Fibroblast of the aortic adventitia (primary cell): ENCODE measurements at regions not wholly inside any gene's neighbourhood (a gene's known extent, or its start where the extent isn't known, plus 50 kb on each side); places are given as distances from the start of the nearest gene placed in this dataset.

Experiments used
- DNase-seq: peaks from one replicate; pipeline ENCODE4 v3.0.0-alpha.2; 2010; ENCODE audit warnings: low read depth
- H3K4me3 ChIP-seq: 2 replicates; pipeline ENCODE4 v1.5.1; 2011; ENCODE audit warnings: low read depth, mild to moderate bottlenecking, control low read depth, low read length, moderate library complexity
- CTCF ChIP-seq: IDR thresholded peaks from 2 replicates; pipeline ENCODE4 v1.5.1; 2011; ENCODE audit warnings: mild to moderate bottlenecking, low read length, control low read depth, inconsistent platforms; ENCODE audit not compliant: insufficient read depth

GRCh38 chr18:79583984-79584401 lies 95.6 kb upstream of the CTDP1 start:
- no peak overlapping the region for H3K4me3 ChIP-seq
- TF ChIP-seq CTCF: no peak
- DNase-seq: no peak

- no peak overlapping the region for H3K4me3 ChIP-seq
- no peak for TF ChIP-seq CTCF
- DNase-seq: no peak
Measured at GRCh38 chr18:79584491-79585394, 94.9 kb upstream of the CTDP1 start.

GRCh38 chr18:79585395-79586370 lies 93.9 kb upstream of the CTDP1 start:
- TF ChIP-seq CTCF: no peak
- no peak for DNase-seq

GRCh38 chr18:79586436-79587225 lies 93.0 kb upstream of the CTDP1 start:
- no peak for TF ChIP-seq CTCF
- DNase-seq: no peak
- no peak overlapping the region for H3K4me3 ChIP-seq

More at GRCh38 chr18:79585395-79586370, 93.9 kb upstream of the CTDP1 start:
- no peak overlapping the region for H3K4me3 ChIP-seq

- no peak for DNase-seq
- TF ChIP-seq CTCF: no peak
- no peak overlapping the region for H3K4me3 ChIP-seq
Measured at GRCh38 chr18:79587226-79587741, 92.3 kb upstream of the CTDP1 start.
